Erythroblast (primary cell): ENCODE measurements at regions not wholly inside any gene's neighbourhood (a gene's known extent, or its start where the extent isn't known, plus 50 kb on each side); places are given as distances from the start of the nearest gene placed in this dataset.

ENCODE experiments used
- GATA1 ChIP-seq: IDR thresholded peaks from 2 replicates; pipeline ENCODE4 v1.6.1; 2011; ENCODE audit warnings: low read depth, mild to moderate bottlenecking, control low read depth, low read length, moderate library complexity
- POLR2A ChIP-seq: IDR thresholded peaks from 2 replicates; pipeline ENCODE4 v1.6.1; 2011; ENCODE audit warnings: mild to moderate bottlenecking, low read length

- TF ChIP-seq POLR2A, result no peak
- TF ChIP-seq GATA1, result no peak
Observed at GRCh38 chr20:51156041-51156982, 133.4 kb upstream of the KCNG1 start.
